Ectodermal cell (in vitro differentiated cells): ENCODE measurements at regions not wholly inside any gene's neighbourhood (a gene's known extent, or its start where the extent isn't known, plus 50 kb on each side); places are given as distances from the start of the nearest gene placed in this dataset.

ENCODE experiments used
- H3K27ac ChIP-seq: 2 replicates; pipeline ENCODE4 v1.7.0; 2013; ENCODE audit warnings: mild to moderate bottlenecking, low read depth, low read length; ENCODE audit not compliant: insufficient read depth, poor library complexity, severe bottlenecking
- H3K27me3 ChIP-seq: 2 replicates; pipeline ENCODE4 v1.7.0; 2013; ENCODE audit warnings: mild to moderate bottlenecking, low read length; ENCODE audit not compliant: insufficient read depth, control insufficient read depth, poor library complexity, severe bottlenecking
- H3K36me3 ChIP-seq: one replicate; pipeline ENCODE4 v1.7.0; 2013; ENCODE audit warnings: low read length; ENCODE audit not compliant: control insufficient read depth, insufficient read depth
- H3K4me1 ChIP-seq: one replicate; pipeline ENCODE4 v1.7.0; 2013; ENCODE audit warnings: low read length; ENCODE audit not compliant: control insufficient read depth, insufficient read depth
- H3K4me3 ChIP-seq: 2 replicates; pipeline ENCODE4 v1.7.0; 2013; ENCODE audit warnings: low read depth, low read length, control low read depth; ENCODE audit not compliant: insufficient read depth
- H3K9me3 ChIP-seq: 2 replicates; pipeline ENCODE4 v1.7.0; 2013; ENCODE audit warnings: mild to moderate bottlenecking, low read length, moderate library complexity; ENCODE audit not compliant: control insufficient read depth
- WGBS, 2 experiments: methylation state at CpG; one replicate each; pipeline ENCODE4 v1.1.7; 2013; ENCODE audit warnings: missing lambda C conversion rate in 2 of 2; 5-methylcytosine and 5-hydroxymethylcytosine counted together

DNA sequence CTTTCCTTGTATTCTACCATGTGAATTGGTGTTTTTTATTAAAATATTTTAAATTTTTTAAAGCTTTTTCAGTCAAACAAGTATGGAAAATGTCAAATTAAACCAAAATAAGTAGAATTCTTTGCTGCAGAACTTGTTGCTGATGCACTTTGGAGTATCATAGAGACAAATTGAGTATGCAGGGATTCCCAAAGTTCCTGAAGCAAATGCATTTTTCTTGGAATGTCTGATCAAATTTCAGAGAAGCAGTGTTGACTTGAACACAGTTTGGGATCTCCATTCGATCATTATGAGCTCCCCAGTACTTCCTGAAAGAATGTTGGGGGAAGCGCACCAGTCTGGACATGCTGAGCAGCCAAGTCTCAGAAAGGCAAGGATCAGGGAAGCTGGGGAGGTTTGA, 517.8 kb upstream of the CFAP20DC start:
- Histone ChIP-seq H3K4me3 (no peak overlapping the region), H3K27me3 (no peaks in the 10 kb centered on the region), H3K36me3 (no peaks in the 10 kb centered on the region), H3K27ac (no peak overlapping the region), H3K4me1 (no peaks in the 10 kb centered on the region), H3K9me3 (no peaks in the 10 kb centered on the region)
- WGBS, 2 experiments: 93 to 96% methylated on average over 2 of the region's 2 CpGs

DNA sequence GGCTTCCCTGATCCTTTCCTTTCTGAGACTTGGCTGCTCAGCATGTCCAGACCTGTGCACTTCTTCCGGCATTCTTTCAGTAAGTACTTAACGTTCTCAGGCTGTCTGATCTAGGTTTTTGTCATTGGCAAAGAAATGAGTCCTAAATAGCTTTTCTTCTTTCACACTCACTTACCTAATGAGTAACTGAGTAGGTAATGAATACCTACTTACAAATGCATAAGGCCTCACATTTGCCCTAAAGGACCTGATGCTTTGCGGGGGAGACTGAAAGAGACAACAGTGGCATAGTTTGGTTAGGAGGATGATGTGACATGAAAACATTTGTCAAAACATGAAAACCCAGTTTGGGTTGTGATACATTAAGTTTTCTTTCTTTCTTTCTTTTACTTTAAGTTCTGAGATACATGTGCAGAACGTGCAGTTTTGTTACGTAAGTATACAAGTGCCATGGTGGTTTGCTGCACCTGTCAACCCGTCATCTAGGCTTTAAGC, 516.7 kb upstream of the CFAP20DC start:
- Histone ChIP-seq H3K27ac (no peak overlapping the region), H3K4me1 (no peaks in the 10 kb centered on the region), H3K36me3 (no peaks in the 10 kb centered on the region), H3K4me3 (no peak overlapping the region), H3K9me3 (no peaks in the 10 kb centered on the region), H3K27me3 (no peaks in the 10 kb centered on the region)
- 96 to 97% methylated on average over 6 of the region's 6 CpGs for WGBS, 2 experiments

DNA sequence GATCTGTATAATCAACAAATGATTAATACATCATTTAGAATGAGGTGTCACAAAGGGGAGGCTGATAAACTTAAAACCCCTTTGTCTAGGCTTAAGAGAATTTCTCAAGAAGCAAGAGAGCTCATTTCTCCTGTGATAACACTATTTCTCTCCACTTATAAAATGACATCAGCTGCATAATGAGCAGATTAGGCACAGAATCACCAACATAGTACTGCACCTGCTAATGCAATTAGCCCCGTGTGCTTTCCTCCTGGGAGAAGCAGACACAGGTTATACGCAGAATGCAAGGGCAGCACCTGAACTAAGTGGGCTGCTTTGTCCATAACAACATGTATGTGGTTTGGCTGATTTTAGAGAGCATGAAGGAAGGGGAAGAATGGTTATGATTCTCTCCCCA, 515.3 kb upstream of the CFAP20DC start:
- 98% methylated on average over 2 of the region's 2 CpGs for WGBS, 2 experiments
- no peaks in the 10 kb centered on the region for H3K36me3 ChIP-seq
- no peak overlapping the region for H3K4me3 ChIP-seq
- H3K27me3 ChIP-seq: no peaks in the 10 kb centered on the region
- H3K9me3 ChIP-seq: no peaks in the 10 kb centered on the region
- no peak overlapping the region for H3K27ac ChIP-seq
- H3K4me1 ChIP-seq: no peaks in the 10 kb centered on the region

DNA sequence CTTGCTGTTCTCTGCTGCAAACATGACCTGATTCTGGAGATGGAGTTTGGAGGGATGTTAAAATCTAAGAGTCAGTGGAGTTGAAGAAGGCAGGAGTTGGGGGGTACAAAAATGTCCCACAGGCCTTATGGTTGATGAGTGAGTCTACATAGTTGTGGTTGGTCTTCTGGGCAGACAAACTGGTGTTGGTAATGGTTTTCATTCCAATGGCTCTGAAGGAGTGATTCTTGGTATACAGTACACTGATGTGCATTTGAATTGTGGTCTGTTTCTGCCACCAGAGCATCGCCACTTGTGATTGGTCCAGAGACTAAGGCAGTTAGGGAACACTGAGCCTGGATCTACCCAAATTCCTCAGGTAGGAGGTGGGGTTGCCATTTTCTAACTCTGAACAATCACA, 514.1 kb upstream of the CFAP20DC start:
- H3K27ac ChIP-seq: no peak overlapping the region
- H3K36me3 ChIP-seq: no peaks in the 10 kb centered on the region
- H3K27me3 ChIP-seq: no peaks in the 10 kb centered on the region
- 95% methylated on average over 1 of the region's 1 CpG for WGBS, 2 experiments
- no peaks in the 10 kb centered on the region for H3K4me1 ChIP-seq
- H3K9me3 ChIP-seq: no peaks in the 10 kb centered on the region
- H3K4me3 ChIP-seq: no peak overlapping the region

- Histone ChIP-seq H3K27ac (no peak overlapping the region), H3K27me3 (no peaks in the 10 kb centered on the region)
- WGBS, 2 experiments: 95 to 98% methylated on average over 4 of the region's 4 CpGs
Measured at GRCh38 chr3:59563072-59563605, 513.3 kb upstream of the CFAP20DC start.

DNA sequence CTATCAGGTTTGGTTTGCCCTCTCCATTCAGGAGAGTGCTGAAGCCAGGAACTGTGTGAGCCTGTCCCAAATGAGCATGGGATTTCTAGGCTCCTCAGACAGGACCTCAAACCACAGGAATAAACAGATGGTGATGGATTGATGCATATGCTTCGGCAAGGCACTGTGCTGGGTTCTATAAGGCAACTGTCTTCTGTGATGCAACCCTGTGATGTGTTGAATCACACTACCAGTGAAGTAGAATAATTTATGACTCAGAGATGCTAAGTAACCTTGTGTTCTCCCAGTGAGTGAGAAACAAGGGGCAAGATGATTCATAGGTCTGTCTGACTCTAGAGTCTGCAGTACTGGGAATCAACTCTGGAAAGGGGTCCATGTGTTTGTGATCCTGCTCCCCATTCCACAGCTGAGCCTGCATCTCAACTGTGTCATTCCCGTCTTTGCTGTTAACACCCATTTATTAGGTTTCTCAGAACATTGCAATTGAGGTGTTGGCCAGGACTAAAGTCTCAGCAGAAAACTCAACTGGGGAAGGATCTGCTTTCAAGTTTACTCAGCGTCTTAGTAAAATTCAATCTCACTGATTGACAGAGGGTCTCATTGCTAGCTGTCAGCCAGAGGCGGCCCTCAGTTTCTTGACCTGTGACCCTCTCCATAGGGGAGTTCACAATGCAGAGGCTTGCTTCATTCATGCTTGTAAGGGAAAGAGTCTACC, 510.1 kb upstream of the CFAP20DC start:
- Histone ChIP-seq H3K36me3 (no peaks in the 10 kb centered on the region), H3K27me3 (no peaks in the 10 kb centered on the region), H3K9me3 (no peaks in the 10 kb centered on the region), H3K27ac (no peak overlapping the region), H3K4me3 (no peak overlapping the region), H3K4me1 (no peaks in the 10 kb centered on the region)
- WGBS, 2 experiments: 77 to 79% methylated on average over 4 of the region's 4 CpGs

More at GRCh38 chr3:59563072-59563605, 513.3 kb upstream of the CFAP20DC start:
- Histone ChIP-seq H3K4me1 (no peaks in the 10 kb centered on the region), H3K36me3 (no peaks in the 10 kb centered on the region), H3K9me3 (no peaks in the 10 kb centered on the region), H3K4me3 (no peak overlapping the region)

GRCh38 chr3:59558906-59559720, 509.3 kb upstream of the CFAP20DC start:
- WGBS, 2 experiments: 96 to 100% methylated on average over 1 of the region's 1 CpG
- no peaks in the 10 kb centered on the region for H3K4me1 ChIP-seq
- no peak overlapping the region for H3K27ac ChIP-seq
- no peaks in the 10 kb centered on the region for H3K36me3 ChIP-seq
- H3K9me3 ChIP-seq: no peaks in the 10 kb centered on the region
- H3K4me3 ChIP-seq: no peak overlapping the region
- no peaks in the 10 kb centered on the region for H3K27me3 ChIP-seq

- Histone ChIP-seq H3K4me3 (no peak overlapping the region), H3K9me3 (no peaks in the 10 kb centered on the region), H3K36me3 (no peaks in the 10 kb centered on the region), H3K27me3 (no peaks in the 10 kb centered on the region), H3K27ac (no peak overlapping the region), H3K4me1 (no peaks in the 10 kb centered on the region)
- 96 to 99% methylated on average over 5 to 6 of the region's 6 CpGs for WGBS, 2 experiments
Measured at GRCh38 chr3:59555593-59556315, 505.9 kb upstream of the CFAP20DC start.

DNA sequence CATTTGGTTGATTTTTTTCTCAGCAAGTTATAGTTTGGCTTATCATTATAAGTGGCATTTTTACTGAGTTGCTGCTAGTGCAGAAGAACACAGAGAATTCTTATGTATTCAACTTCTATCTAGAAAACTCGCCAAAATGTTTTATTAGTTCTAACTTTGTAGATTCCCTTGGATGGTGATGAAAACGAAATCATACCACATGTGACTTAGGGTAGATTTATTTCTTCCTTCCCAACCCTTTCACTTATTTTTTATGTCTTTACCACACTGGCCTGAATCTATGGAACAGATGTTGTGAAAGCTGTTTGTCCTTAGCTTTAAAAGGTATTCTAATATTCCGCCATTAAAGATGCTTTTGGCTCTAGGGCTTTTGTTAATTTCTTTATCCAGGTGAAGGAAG, 503.3 kb upstream of the CFAP20DC start:
- Histone ChIP-seq H3K27me3 (no peaks in the 10 kb centered on the region), H3K4me1 (no peaks in the 10 kb centered on the region), H3K36me3 (no peaks in the 10 kb centered on the region), H3K4me3 (no peak overlapping the region), H3K9me3 (no peaks in the 10 kb centered on the region), H3K27ac (no peak overlapping the region)
- 100% methylated on average over 1 to 2 of the region's 3 CpGs for WGBS, 2 experiments

GRCh38 chr3:59551834-59552233, 502.0 kb upstream of the CFAP20DC start:
- H3K9me3 ChIP-seq: no peaks in the 10 kb centered on the region
- 81 to 88% methylated on average over 3 to 4 of the region's 4 CpGs for WGBS, 2 experiments
- no peak overlapping the region for H3K27ac ChIP-seq
- H3K4me3 ChIP-seq: no peak overlapping the region
- H3K36me3 ChIP-seq: no peaks in the 10 kb centered on the region
- H3K4me1 ChIP-seq: no peaks in the 10 kb centered on the region
- no peaks in the 10 kb centered on the region for H3K27me3 ChIP-seq
